ENCODE measurements at regions not wholly inside any gene's neighbourhood (a gene's known extent, or its start where the extent isn't known, plus 50 kb on each side); places are given as distances from the start of the nearest gene placed in this dataset.

- H3K4me2 ChIP-seq (ENCODE audit: low read length) = no peak overlapping the region
- H3K27ac ChIP-seq (ENCODE audit: low read depth, low read length, poor library complexity, severe bottlenecking) = no peak overlapping the region
- no peaks in the 10 kb centered on the region for H3K9me2 ChIP-seq (ENCODE audit: low read depth, low read length)
- TF ChIP-seq EZH2 (IDR thresholded peaks at IDR 0.05; ENCODE audit: borderline replicate concordance, low read length) (no peak), CTCF (IDR thresholded peaks at IDR 0.05; ENCODE audit: low read length) (no peak)
- no peaks in the 10 kb centered on the region for H4K20me1 ChIP-seq (ENCODE audit: insufficient read depth, low read length)
- no peaks in the 10 kb centered on the region for H3K36me3 ChIP-seq (ENCODE audit: insufficient read depth, low read length)
- H3K4me1 ChIP-seq (ENCODE audit: insufficient read depth, low read length, severe bottlenecking) = no peaks in the 10 kb centered on the region
- H2AFZ ChIP-seq (ENCODE audit: low read length) = no peak overlapping the region
- no peaks in the 10 kb centered on the region for H3K79me2 ChIP-seq (ENCODE audit: insufficient read depth, low read length)
- no peaks in the 10 kb centered on the region for H3K9me3 ChIP-seq (ENCODE audit: low read length)
- no peak overlapping the region for H3K9ac ChIP-seq (ENCODE audit: low read length)
- H3K4me3 ChIP-seq (ENCODE audit: low read depth, low read length, poor library complexity, severe bottlenecking) = no peak overlapping the region
- no peaks in the 10 kb centered on the region for H3K27me3 ChIP-seq (ENCODE audit: insufficient read depth, low read length)
- H3F3A ChIP-seq (ENCODE audit: insufficient read depth, low read length) = no peaks in the 10 kb centered on the region
Observed at GRCh38 chr4:125020089-125021034, 294.4 kb upstream of the FAT4 start.

DNA sequence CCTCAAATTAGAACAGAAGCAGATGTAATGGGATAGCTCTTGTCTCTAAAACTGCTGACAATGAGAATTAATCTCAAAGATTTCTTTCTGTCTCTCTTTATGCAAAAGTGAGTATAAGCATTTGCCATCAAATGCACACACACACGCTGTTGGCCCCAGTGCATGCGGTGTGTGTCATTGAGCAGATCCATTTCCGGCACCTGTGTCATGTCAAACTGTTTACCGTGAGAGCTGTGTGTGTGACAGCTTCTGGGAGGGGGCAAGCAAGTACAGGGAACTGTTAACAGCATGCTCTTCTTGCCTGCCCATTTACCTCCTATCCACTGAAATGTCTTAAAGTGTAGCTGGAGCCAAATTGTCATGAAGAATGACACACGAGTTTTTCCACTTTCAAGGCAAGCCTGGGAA lies 297.9 kb upstream of the FAT4 start:
- no peaks in the 10 kb centered on the region for H3K4me1 ChIP-seq (ENCODE audit: insufficient read depth, low read length, severe bottlenecking)
- no peak for TF ChIP-seq CTCF (IDR thresholded peaks at IDR 0.05; ENCODE audit: low read length)
- no peak for TF ChIP-seq EZH2 (IDR thresholded peaks at IDR 0.05; ENCODE audit: borderline replicate concordance, low read length)
- H3F3A ChIP-seq (ENCODE audit: insufficient read depth, low read length) = no peaks in the 10 kb centered on the region
- no peaks in the 10 kb centered on the region for H4K20me1 ChIP-seq (ENCODE audit: insufficient read depth, low read length)
- H3K9ac ChIP-seq (ENCODE audit: low read length) = no peak overlapping the region
- no peak overlapping the region for H3K4me2 ChIP-seq (ENCODE audit: low read length)
- no peaks in the 10 kb centered on the region for H3K9me3 ChIP-seq (ENCODE audit: low read length)
- H3K27ac ChIP-seq (ENCODE audit: low read depth, low read length, poor library complexity, severe bottlenecking) = no peak overlapping the region
- no peak overlapping the region for H3K4me3 ChIP-seq (ENCODE audit: low read depth, low read length, poor library complexity, severe bottlenecking)
- H2AFZ ChIP-seq (ENCODE audit: low read length) = no peak overlapping the region
- no peaks in the 10 kb centered on the region for H3K36me3 ChIP-seq (ENCODE audit: insufficient read depth, low read length)
- no peaks in the 10 kb centered on the region for H3K27me3 ChIP-seq (ENCODE audit: insufficient read depth, low read length)
- H3K79me2 ChIP-seq (ENCODE audit: insufficient read depth, low read length) = no peaks in the 10 kb centered on the region
- no peaks in the 10 kb centered on the region for H3K9me2 ChIP-seq (ENCODE audit: low read depth, low read length)

DNA sequence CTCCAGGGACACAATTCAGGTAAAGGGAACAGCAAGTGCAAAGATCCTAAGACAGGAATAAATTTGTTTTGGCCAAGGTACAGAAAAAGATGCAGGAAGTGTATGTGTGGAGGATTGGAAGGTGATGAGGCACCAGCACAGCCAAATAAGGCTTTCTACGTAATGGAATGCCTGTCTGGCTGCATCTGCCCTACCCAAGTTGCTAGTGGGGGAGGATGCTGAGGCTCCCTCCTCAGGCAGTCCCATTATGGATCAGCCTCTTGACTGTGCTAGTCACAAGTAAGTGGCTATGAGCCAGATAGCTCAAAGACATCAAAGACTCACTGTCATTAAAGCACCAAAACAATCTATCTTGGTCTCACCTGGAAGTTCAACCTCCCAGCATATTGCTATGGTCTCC lies 300.9 kb upstream of the FAT4 start:
- no peaks in the 10 kb centered on the region for H3K27me3 ChIP-seq (ENCODE audit: insufficient read depth, low read length)

More for the DNA sequence above, 300.9 kb upstream of the FAT4 start:
- Histone ChIP-seq H4K20me1 (ENCODE audit: insufficient read depth, low read length) (no peaks in the 10 kb centered on the region), H3K4me1 (ENCODE audit: insufficient read depth, low read length, severe bottlenecking) (no peaks in the 10 kb centered on the region), H3K9me3 (ENCODE audit: low read length) (no peaks in the 10 kb centered on the region), H3K4me2 (ENCODE audit: low read length) (no peak overlapping the region), H3F3A (ENCODE audit: insufficient read depth, low read length) (no peaks in the 10 kb centered on the region), H3K27ac (ENCODE audit: low read depth, low read length, poor library complexity, severe bottlenecking) (no peak overlapping the region), H3K79me2 (ENCODE audit: insufficient read depth, low read length) (no peaks in the 10 kb centered on the region), H3K4me3 (ENCODE audit: low read depth, low read length, poor library complexity, severe bottlenecking) (no peak overlapping the region), H2AFZ (ENCODE audit: low read length) (no peak overlapping the region), H3K9ac (ENCODE audit: low read length) (no peak overlapping the region), H3K36me3 (ENCODE audit: insufficient read depth, low read length) (no peaks in the 10 kb centered on the region), H3K9me2 (ENCODE audit: low read depth, low read length) (no peaks in the 10 kb centered on the region)
- TF ChIP-seq CTCF (IDR thresholded peaks at IDR 0.05; ENCODE audit: low read length) (no peak), EZH2 (IDR thresholded peaks at IDR 0.05; ENCODE audit: borderline replicate concordance, low read length) (no peak)

Data from OCI-LY1 (cell line).